HUES64 (cell line): ENCODE measurements at regions not wholly inside any gene's neighbourhood (a gene's known extent, or its start where the extent isn't known, plus 50 kb on each side); places are given as distances from the start of the nearest gene placed in this dataset.

Experiments
- H3K27ac ChIP-seq: 2 replicates; pipeline ENCODE4 v1.7.0; 2013; ENCODE audit warnings: low read depth, low read length, inconsistent platforms
- H3K27me3 ChIP-seq: 2 replicates; pipeline ENCODE4 v1.6.1; 2013; ENCODE audit warnings: mild to moderate bottlenecking, low read length; ENCODE audit not compliant: insufficient read depth
- H3K36me3 ChIP-seq: 2 replicates; pipeline ENCODE4 v1.6.1; 2013; ENCODE audit warnings: mild to moderate bottlenecking, low read length; ENCODE audit not compliant: insufficient read depth
- H3K4me1 ChIP-seq: 2 replicates; pipeline ENCODE4 v1.6.1; 2013; ENCODE audit warnings: mild to moderate bottlenecking, low read length, moderate library complexity; ENCODE audit not compliant: insufficient read depth
- H3K4me3 ChIP-seq: 2 replicates; pipeline ENCODE4 v1.5.1; 2013; ENCODE audit warnings: mild to moderate bottlenecking, low read length, moderate library complexity
- H3K9ac ChIP-seq: 2 replicates; pipeline ENCODE4 v1.6.1; 2013; ENCODE audit warnings: mild to moderate bottlenecking, low read depth, low read length
- H3K9me3 ChIP-seq: 2 replicates; pipeline ENCODE4 v1.6.1; 2013; ENCODE audit warnings: low read depth, low read length; ENCODE audit not compliant: insufficient read depth
- WGBS: fragments of 150-250, 120-280 bp; methylation state at CpG from one replicate; pipeline ENCODE4 v1.1.7; 2013; ENCODE audit warnings: missing lambda C conversion rate; 5-methylcytosine and 5-hydroxymethylcytosine counted together

DNA sequence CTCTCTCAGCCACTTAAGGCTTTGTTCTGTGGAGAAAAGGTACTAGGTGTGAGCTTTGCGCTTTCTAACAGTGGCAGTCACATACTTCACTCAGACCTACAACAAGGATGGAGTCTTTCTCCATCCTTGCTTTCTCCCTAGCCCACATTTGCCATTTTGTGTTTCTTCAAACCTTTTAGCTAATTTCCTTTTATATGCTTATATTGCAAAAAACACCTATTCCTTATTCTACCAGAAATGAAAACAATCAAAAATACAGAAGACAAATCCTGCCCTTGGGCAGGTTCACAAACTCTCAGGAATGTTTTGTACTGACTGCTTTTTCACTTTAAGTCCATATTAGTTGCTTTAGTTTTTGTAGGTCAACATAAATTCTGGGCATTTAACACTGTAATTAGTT is 914.2 kb downstream of the SQOR start:
- Histone ChIP-seq H3K9ac (no peak overlapping the region), H3K27ac (no peak overlapping the region), H3K9me3 (no peaks in the 10 kb centered on the region), H3K36me3 (no peaks in the 10 kb centered on the region), H3K4me3 (no peak overlapping the region), H3K4me1 (no peaks in the 10 kb centered on the region), H3K27me3 (no peaks in the 10 kb centered on the region)
- WGBS, result 100% methylated on average over 1 of the region's 1 CpG

- Histone ChIP-seq H3K9ac (no peak overlapping the region), H3K9me3 (no peaks in the 10 kb centered on the region), H3K27me3 (no peaks in the 10 kb centered on the region), H3K36me3 (no peaks in the 10 kb centered on the region), H3K4me3 (no peak overlapping the region), H3K27ac (no peak overlapping the region), H3K4me1 (no peaks in the 10 kb centered on the region)
- 99% methylated on average over 2 of the region's 2 CpGs for WGBS
These were observed 917.5 kb downstream of the SQOR start for GRCh38 chr15:46552316-46552715.

GRCh38 chr15:46555547-46555946 is 920.7 kb downstream of the SQOR start:
- Histone ChIP-seq H3K36me3 (no peaks in the 10 kb centered on the region), H3K4me1 (no peaks in the 10 kb centered on the region), H3K27ac (no peak overlapping the region), H3K9me3 (no peaks in the 10 kb centered on the region), H3K9ac (no peak overlapping the region), H3K4me3 (no peak overlapping the region), H3K27me3 (no peaks in the 10 kb centered on the region)
- WGBS, result 94% methylated on average over 2 of the region's 2 CpGs

DNA sequence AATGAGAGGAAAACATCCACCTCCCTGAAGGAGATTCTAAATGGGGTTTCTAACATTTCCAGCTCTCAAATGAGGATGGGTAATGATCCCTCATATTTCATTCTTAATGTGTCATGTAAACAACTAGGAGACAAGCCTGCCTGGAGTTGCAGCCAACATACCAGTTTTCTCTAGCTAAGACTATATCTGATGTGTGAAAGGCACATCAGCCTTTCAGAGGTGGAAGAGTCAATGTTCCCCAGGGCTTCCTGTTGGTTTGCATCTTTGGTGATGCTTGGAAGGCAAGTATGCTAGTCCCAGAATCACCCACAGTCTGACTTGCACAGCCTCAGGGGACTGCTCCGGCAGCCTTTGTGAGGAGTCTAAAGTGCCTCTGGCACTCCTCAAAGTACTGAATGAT is 921.2 kb downstream of the SQOR start:
- H3K4me1 ChIP-seq, result no peaks in the 10 kb centered on the region
- no peaks in the 10 kb centered on the region for H3K9me3 ChIP-seq
- H3K27ac ChIP-seq, result no peak overlapping the region
- H3K4me3 ChIP-seq, result no peak overlapping the region
- 47% methylated on average over 1 of the region's 1 CpG for WGBS
- H3K36me3 ChIP-seq, result no peaks in the 10 kb centered on the region
- H3K27me3 ChIP-seq, result no peaks in the 10 kb centered on the region
- H3K9ac ChIP-seq, result no peak overlapping the region

- Histone ChIP-seq H3K36me3 (no peaks in the 10 kb centered on the region), H3K4me3 (no peak overlapping the region), H3K27ac (no peak overlapping the region), H3K4me1 (no peaks in the 10 kb centered on the region), H3K9me3 (no peaks in the 10 kb centered on the region), H3K27me3 (no peaks in the 10 kb centered on the region), H3K9ac (no peak overlapping the region)
- WGBS, result 96% methylated on average over 4 of the region's 5 CpGs
These were observed 921.9 kb downstream of the SQOR start for GRCh38 chr15:46556559-46557379.

- no peaks in the 10 kb centered on the region for H3K4me1 ChIP-seq
- H3K36me3 ChIP-seq, result no peaks in the 10 kb centered on the region
- H3K27me3 ChIP-seq, result no peaks in the 10 kb centered on the region
- no peaks in the 10 kb centered on the region for H3K9me3 ChIP-seq
- 97% methylated on average over 3 of the region's 3 CpGs for WGBS
- H3K4me3 ChIP-seq, result no peak overlapping the region
- H3K27ac ChIP-seq, result no peak overlapping the region
- H3K9ac ChIP-seq, result no peak overlapping the region
These were observed 933.1 kb downstream of the SQOR start for GRCh38 chr15:46567968-46568367.

- no peak overlapping the region for H3K27ac ChIP-seq
- H3K9ac ChIP-seq, result no peak overlapping the region
- no peaks in the 10 kb centered on the region for H3K9me3 ChIP-seq
- 64% methylated on average over 1 of the region's 1 CpG for WGBS
- no peaks in the 10 kb centered on the region for H3K4me1 ChIP-seq
- no peaks in the 10 kb centered on the region for H3K27me3 ChIP-seq
- no peak overlapping the region for H3K4me3 ChIP-seq
- no peaks in the 10 kb centered on the region for H3K36me3 ChIP-seq
These were observed 935.0 kb downstream of the SQOR start for GRCh38 chr15:46569781-46570180.

- Histone ChIP-seq H3K27me3 (no peaks in the 10 kb centered on the region), H3K4me1 (no peaks in the 10 kb centered on the region), H3K27ac (no peak overlapping the region), H3K4me3 (no peak overlapping the region), H3K9me3 (no peaks in the 10 kb centered on the region), H3K36me3 (no peaks in the 10 kb centered on the region), H3K9ac (no peak overlapping the region)
- WGBS, result 88% methylated on average over 1 of the region's 1 CpG
These were observed 942.0 kb downstream of the SQOR start for GRCh38 chr15:46576646-46577395.

DNA sequence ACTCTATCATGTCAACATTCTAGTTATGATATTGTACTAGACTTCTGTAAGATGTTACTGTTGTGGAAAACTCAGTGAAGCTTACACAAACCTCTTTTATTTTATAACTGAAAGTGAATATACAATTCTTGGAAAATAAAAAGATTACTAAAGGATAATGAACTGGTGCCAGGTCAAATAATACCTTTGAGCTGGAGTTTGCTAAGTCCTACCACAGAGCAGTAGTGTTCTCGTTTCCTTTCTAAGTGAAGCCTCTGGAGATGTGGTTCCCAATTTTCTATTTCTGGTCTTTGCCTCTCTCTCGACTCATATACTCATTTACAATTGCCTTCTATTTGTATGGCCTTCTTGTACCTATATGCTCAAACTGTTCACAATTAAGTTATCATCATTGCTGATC is 942.9 kb downstream of the SQOR start:
- 95% methylated on average over 2 of the region's 2 CpGs for WGBS
- H3K9me3 ChIP-seq, result no peaks in the 10 kb centered on the region
- H3K9ac ChIP-seq, result no peak overlapping the region
- no peak overlapping the region for H3K4me3 ChIP-seq
- no peak overlapping the region for H3K27ac ChIP-seq
- H3K36me3 ChIP-seq, result no peaks in the 10 kb centered on the region
- H3K27me3 ChIP-seq, result no peaks in the 10 kb centered on the region
- no peaks in the 10 kb centered on the region for H3K4me1 ChIP-seq

GRCh38 chr15:46580487-46580886 is 945.7 kb downstream of the SQOR start:
- WGBS, result 73% methylated on average over 2 of the region's 2 CpGs
- H3K9ac ChIP-seq, result no peak overlapping the region
- H3K4me1 ChIP-seq, result no peaks in the 10 kb centered on the region
- no peaks in the 10 kb centered on the region for H3K27me3 ChIP-seq
- no peak overlapping the region for H3K4me3 ChIP-seq
- H3K27ac ChIP-seq, result no peak overlapping the region
- H3K9me3 ChIP-seq, result no peaks in the 10 kb centered on the region
- H3K36me3 ChIP-seq, result no peaks in the 10 kb centered on the region

GRCh38 chr15:46580924-46581323 is 946.1 kb downstream of the SQOR start:
- Histone ChIP-seq H3K4me3 (no peak overlapping the region), H3K36me3 (no peaks in the 10 kb centered on the region), H3K9ac (no peak overlapping the region), H3K27me3 (no peaks in the 10 kb centered on the region), H3K4me1 (no peaks in the 10 kb centered on the region), H3K9me3 (no peaks in the 10 kb centered on the region), H3K27ac (no peak overlapping the region)
- 96% methylated on average over 1 of the region's 2 CpGs for WGBS
